Calu3 (cell line): ENCODE measurements at regions not wholly inside any gene's neighbourhood (a gene's known extent, or its start where the extent isn't known, plus 50 kb on each side); places are given as distances from the start of the nearest gene placed in this dataset.

ENCODE experiments used
- BruUV-seq: library from RNA; stranded (reverse); fragments of 400-500 nt; replicated peaks from 2 replicates; lab custom pipeline; 2021; lab: Mats Ljungman, UMichigan
- CTCF ChIA-PET: fragments of 300-600 bp; sonication (Branson Sonifier 250); formaldehyde crosslinking; loops from one replicate; lab custom pipeline; 2022; ENCODE audit warnings: antibody characterized with exemption; lab: Charles Lee
- DNase-seq: peaks from one replicate; pipeline ENCODE4 v3.0.0; 2022
- H3K27ac Mint-ChIP-seq: one replicate; pipeline ENCODE4 v1.8.0; 2022; ENCODE audit warnings: mixed read lengths; ENCODE audit not compliant: unreplicated experiment
- H3K27me3 Mint-ChIP-seq: one replicate; pipeline ENCODE4 v1.8.0; 2022; ENCODE audit warnings: mixed read lengths; ENCODE audit not compliant: unreplicated experiment
- H3K36me3 Mint-ChIP-seq: one replicate; pipeline ENCODE4 v1.8.0; 2022; ENCODE audit warnings: mild to moderate bottlenecking, moderate library complexity, mixed read lengths; ENCODE audit not compliant: insufficient read depth, unreplicated experiment
- H3K4me1 Mint-ChIP-seq: one replicate; pipeline ENCODE4 v1.8.0; 2022; ENCODE audit warnings: mild to moderate bottlenecking, low read depth, mixed read lengths; ENCODE audit not compliant: unreplicated experiment
- H3K4me3 Mint-ChIP-seq: one replicate; pipeline ENCODE4 v1.8.0; 2022; ENCODE audit warnings: mild to moderate bottlenecking, low read depth, moderate library complexity, mixed read lengths; ENCODE audit not compliant: unreplicated experiment
- H3K9me3 Mint-ChIP-seq: one replicate; pipeline ENCODE4 v1.8.0; 2022; ENCODE audit warnings: low read depth, mixed read lengths; ENCODE audit not compliant: unreplicated experiment
- intact Hi-C: fragments of 100-400 bp; cut with micrococcal nuclease; formaldehyde crosslinking; loops from one replicate; pipeline ENCODE4 v1.10.0; 2022; ENCODE audit not compliant: unreplicated experiment
- TF ChIP-seq, protein P1 (sequence below): fragments of 200-600 bp; IDR thresholded peaks from one replicate; pipeline ENCODE4 v1.8.0; 2022; ENCODE audit warnings: antibody characterized with exemption; ENCODE audit not compliant: unreplicated experiment

DNA sequence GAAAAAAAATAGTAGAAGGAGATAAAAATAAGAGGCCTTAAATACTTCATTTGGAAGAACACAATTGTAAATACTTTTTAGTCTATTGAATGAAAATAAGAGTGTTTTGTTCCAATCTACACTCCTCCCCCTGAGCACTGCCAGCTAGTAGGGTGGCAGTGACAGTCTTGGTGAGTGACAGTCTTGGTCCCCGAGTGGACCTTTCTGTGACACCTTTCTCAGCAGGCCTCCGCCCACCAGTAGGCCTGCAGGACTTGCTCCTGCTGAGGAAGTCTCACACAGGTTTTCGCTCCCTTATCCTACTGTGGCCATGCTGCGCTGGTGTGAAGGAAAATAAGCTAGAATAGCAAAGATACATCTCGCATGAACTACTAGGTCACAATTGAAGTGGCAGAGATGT, 666.8 kb downstream of the NR4A2 start:
- no peaks in the 10 kb centered on the region for H3K4me1 Mint-ChIP-seq
- H3K4me3 Mint-ChIP-seq = no peak overlapping the region
- intact Hi-C loops = no loop called here
- H3K36me3 Mint-ChIP-seq = no peaks in the 10 kb centered on the region
- no peaks in the 10 kb centered on the region for H3K9me3 Mint-ChIP-seq
- TF ChIP-seq, protein P1, sequence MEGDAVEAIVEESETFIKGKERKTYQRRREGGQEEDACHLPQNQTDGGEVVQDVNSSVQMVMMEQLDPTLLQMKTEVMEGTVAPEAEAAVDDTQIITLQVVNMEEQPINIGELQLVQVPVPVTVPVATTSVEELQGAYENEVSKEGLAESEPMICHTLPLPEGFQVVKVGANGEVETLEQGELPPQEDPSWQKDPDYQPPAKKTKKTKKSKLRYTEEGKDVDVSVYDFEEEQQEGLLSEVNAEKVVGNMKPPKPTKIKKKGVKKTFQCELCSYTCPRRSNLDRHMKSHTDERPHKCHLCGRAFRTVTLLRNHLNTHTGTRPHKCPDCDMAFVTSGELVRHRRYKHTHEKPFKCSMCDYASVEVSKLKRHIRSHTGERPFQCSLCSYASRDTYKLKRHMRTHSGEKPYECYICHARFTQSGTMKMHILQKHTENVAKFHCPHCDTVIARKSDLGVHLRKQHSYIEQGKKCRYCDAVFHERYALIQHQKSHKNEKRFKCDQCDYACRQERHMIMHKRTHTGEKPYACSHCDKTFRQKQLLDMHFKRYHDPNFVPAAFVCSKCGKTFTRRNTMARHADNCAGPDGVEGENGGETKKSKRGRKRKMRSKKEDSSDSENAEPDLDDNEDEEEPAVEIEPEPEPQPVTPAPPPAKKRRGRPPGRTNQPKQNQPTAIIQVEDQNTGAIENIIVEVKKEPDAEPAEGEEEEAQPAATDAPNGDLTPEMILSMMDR = no peak
- no peak overlapping the region for H3K27ac Mint-ChIP-seq
- BruUV-seq = no TSS peak
- CTCF ChIA-PET = no interaction called here
- DNase-seq = no peak
- no peaks in the 10 kb centered on the region for H3K27me3 Mint-ChIP-seq

DNA sequence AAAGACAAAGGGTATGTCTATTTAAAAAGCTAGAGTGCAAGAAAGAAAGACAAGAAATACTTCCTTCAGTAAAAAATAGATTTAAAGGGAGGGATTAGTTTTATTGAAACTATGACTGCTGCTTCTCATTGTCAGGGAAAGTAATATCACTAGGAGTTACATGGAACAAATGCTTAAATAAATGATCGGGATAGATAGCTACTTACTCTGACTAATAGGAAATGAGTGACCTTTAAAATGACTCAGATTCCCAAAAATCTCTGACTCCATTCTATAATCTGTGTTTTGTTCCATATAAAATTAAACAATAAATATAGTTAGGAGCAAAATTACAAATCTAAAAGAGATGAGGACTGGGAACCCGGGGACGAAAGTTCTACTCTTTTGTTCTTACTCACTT, 669.3 kb downstream of the NR4A2 start:
- TF ChIP-seq, protein P1 = no peak
- Mint-ChIP-seq H3K4me3 (no peak overlapping the region), H3K36me3 (no peaks in the 10 kb centered on the region), H3K9me3 (no peaks in the 10 kb centered on the region), H3K27ac (no peak overlapping the region), H3K4me1 (no peaks in the 10 kb centered on the region), H3K27me3 (no peaks in the 10 kb centered on the region)
- intact Hi-C loops = no loop called here
- CTCF ChIA-PET = no interaction called here
- no peak for DNase-seq
- no TSS peak for BruUV-seq

DNA sequence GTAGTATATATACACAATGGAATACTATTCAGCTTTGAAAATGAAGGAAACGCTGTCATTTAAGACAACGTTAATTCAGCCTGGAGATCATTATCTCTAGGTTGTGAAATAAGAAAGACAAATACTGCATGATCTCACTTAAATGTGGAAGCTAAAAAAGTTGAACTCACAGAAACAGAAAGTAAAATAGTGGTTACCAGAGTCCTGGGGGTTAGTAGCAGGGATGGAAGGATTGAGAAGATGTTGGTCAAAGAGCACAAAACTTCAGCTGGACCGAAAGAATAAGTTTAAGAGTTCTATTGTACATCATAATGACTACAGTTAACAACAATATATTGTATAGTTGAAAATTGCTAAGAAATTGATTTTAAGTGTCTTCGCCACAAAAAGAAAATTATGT, 670.3 kb downstream of the NR4A2 start:
- H3K27ac Mint-ChIP-seq = no peak overlapping the region
- H3K4me3 Mint-ChIP-seq = no peak overlapping the region
- intact Hi-C loops = no loop called here
- no peaks in the 10 kb centered on the region for H3K4me1 Mint-ChIP-seq
- CTCF ChIA-PET = no interaction called here
- H3K36me3 Mint-ChIP-seq = no peaks in the 10 kb centered on the region
- no peaks in the 10 kb centered on the region for H3K9me3 Mint-ChIP-seq
- no peak for DNase-seq
- no peaks in the 10 kb centered on the region for H3K27me3 Mint-ChIP-seq
- TF ChIP-seq, protein P1 = no peak
- BruUV-seq = no TSS peak

DNA sequence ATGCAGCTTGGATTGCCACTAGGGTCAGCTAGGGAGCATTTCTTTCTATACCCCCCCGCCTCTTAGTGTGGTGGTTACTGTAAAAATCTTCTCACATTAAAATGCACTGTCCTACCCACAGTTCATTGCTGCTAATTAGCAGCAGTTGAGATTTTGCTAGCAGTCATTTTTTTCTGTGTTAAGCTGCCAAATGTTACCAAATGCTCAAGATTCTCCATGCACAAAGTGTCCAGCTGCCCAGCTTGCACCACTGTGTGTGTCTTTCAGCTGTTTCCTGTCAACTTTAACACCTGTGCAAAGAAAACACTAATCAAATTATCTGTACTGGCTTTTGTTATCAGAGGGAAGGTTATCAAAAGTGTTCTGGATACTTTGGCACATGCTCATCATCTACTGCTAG, 679.3 kb downstream of the NR4A2 start:
- H3K27ac Mint-ChIP-seq = no peak overlapping the region
- DNase-seq = no peak
- CTCF ChIA-PET = no interaction called here
- H3K36me3 Mint-ChIP-seq = no peaks in the 10 kb centered on the region
- H3K4me3 Mint-ChIP-seq = no peak overlapping the region
- H3K27me3 Mint-ChIP-seq = no peaks in the 10 kb centered on the region
- BruUV-seq = no TSS peak
- TF ChIP-seq, protein P1 = no peak
- no peaks in the 10 kb centered on the region for H3K4me1 Mint-ChIP-seq
- H3K9me3 Mint-ChIP-seq = no peaks in the 10 kb centered on the region
- intact Hi-C loops = no loop called here
